ENCODE measurements at regions not wholly inside any gene's neighbourhood (a gene's known extent, or its start where the extent isn't known, plus 50 kb on each side); places are given as distances from the start of the nearest gene placed in this dataset.
"Not testable (repeated sequence)": the region's sequence is repeated elsewhere in the genome, so short reads cannot be mapped to it uniquely, and the experiment has no call there.

DNA sequence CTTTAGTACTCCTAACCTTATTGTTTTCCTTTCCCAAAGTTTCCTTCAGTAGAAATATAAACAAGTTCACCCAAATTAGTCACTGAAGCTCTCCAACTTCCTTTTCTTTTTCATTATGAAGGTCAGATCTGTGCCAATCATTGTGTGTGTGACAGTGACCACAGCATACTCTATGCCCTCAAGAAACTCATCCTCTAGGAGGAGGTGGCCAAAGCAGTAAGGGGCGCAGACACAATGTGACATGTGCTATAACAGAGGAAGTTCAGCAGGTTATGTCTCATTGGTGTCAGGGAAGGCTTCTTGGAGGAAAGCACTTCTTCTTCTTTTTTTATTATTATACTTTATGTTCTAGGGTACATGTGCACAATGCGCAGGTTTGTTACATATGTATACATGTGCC lies 60.0 kb upstream of the PSME4 start:
- Histone ChIP-seq H3K9me3 (ENCODE audit: severe bottlenecking) (no peaks in the 10 kb centered on the region), H3K27me3 (ENCODE audit: insufficient read depth, low read depth, severe bottlenecking) (no peaks in the 10 kb centered on the region), H3K4me3 (ENCODE audit: low read depth, low read length) (no peak overlapping the region), H3K36me3 (no peaks in the 10 kb centered on the region), H3K27ac (no peak overlapping the region)
- TF ChIP-seq, protein P1, sequence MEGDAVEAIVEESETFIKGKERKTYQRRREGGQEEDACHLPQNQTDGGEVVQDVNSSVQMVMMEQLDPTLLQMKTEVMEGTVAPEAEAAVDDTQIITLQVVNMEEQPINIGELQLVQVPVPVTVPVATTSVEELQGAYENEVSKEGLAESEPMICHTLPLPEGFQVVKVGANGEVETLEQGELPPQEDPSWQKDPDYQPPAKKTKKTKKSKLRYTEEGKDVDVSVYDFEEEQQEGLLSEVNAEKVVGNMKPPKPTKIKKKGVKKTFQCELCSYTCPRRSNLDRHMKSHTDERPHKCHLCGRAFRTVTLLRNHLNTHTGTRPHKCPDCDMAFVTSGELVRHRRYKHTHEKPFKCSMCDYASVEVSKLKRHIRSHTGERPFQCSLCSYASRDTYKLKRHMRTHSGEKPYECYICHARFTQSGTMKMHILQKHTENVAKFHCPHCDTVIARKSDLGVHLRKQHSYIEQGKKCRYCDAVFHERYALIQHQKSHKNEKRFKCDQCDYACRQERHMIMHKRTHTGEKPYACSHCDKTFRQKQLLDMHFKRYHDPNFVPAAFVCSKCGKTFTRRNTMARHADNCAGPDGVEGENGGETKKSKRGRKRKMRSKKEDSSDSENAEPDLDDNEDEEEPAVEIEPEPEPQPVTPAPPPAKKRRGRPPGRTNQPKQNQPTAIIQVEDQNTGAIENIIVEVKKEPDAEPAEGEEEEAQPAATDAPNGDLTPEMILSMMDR (IDR thresholded peaks at IDR 0.05; ENCODE audit: low read depth, low read length) = no peak
- DNase-seq = no peak

DNA sequence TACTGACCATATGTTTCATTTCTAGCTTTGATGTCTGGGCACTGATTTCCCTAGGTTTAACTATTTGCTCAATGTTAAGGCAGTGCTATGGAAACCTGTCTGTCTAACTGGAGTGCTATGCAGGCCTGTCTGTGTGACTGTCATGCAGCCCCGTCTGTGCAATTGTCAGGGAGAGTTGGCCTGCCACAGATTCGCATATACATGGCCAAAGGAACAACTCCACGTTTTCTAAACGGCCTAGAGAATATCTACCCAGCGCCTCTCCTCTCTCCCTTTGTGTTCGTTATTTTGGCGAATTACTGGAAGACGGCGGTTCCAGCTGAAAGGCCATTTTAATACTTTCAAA lies 59.6 kb upstream of the PSME4 start:
- Histone ChIP-seq H3K9me3 (ENCODE audit: severe bottlenecking) (no peaks in the 10 kb centered on the region), H3K4me3 (ENCODE audit: low read depth, low read length) (no peak overlapping the region), H3K27me3 (ENCODE audit: insufficient read depth, low read depth, severe bottlenecking) (no peaks in the 10 kb centered on the region), H3K27ac (no peak overlapping the region), H3K36me3 (no peaks in the 10 kb centered on the region)
- no peak for DNase-seq
- TF ChIP-seq, protein P1 (IDR thresholded peaks at IDR 0.05; ENCODE audit: low read depth, low read length) = no peak

DNA sequence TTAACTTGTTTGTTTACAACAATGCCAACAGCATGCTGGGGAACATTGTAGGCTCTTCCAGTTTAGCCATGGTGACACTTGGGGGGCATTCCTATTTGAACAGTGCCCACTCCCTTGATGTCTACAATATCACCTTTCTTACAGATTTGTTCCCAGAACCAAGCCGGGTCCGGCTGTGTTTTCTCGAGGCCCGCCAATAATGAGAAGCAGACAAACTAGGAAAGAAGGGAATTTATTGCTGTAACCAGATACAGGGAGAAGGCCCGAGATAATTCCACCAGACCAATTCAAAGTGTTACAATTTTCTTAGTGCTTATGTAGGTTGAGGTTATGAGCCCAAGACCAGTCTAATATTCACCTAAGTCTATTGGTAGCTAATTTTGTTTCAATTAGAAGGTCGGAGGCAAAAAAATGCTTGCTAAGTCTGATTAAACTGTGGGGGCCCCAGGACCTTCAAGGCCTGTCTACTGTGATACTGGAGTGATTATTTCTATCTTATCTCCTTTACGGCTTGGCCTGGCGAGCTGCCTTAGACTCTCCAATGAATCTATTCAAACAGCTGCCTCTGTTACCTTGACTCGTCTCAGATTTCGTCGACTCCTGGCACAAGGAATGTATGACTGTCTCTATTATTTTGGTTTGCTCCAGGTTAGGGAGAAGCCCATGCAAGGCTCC lies 59.1 kb upstream of the PSME4 start:
- no peak for DNase-seq
- Histone ChIP-seq H3K4me3 (ENCODE audit: low read depth, low read length) (no peak overlapping the region), H3K9me3 (ENCODE audit: severe bottlenecking) (no peaks in the 10 kb centered on the region), H3K27me3 (ENCODE audit: insufficient read depth, low read depth, severe bottlenecking) (no peaks in the 10 kb centered on the region), H3K36me3 (no peaks in the 10 kb centered on the region), H3K27ac (no peak overlapping the region)
- TF ChIP-seq, protein P1 (IDR thresholded peaks at IDR 0.05; ENCODE audit: low read depth, low read length) = no peak

DNA sequence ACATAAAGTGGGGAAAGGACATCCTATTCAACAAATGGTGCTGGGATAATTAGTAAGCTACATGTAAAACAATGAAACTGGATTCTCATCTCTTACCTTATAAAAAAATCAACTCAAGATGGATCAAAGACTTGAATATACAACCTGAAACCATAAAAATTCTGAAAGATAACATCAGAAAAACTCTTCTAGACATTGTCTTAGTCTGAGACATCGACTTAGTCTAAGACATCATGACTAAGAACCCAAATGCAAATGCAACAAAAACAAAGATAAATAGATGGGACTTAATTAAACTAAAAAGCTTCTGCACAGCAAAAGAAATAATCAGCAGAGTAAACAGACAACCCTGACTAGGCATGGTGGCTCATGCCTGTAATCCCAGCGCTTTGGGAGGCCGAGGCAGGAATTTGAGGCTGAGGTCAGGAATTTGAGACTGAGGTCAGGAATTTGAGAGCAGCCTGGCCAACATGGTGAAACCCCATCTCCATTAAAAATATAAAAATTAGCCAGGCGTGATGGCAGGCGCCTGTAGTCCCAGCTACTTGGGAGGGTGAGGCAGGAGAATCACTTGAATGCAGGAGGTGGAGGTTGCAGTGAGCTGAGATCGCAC lies 54.8 kb upstream of the PSME4 start:
- not testable (repeated sequence) for H3K36me3 ChIP-seq; H3K9me3 ChIP-seq (ENCODE audit: severe bottlenecking); H3K27ac ChIP-seq; H3K27me3 ChIP-seq (ENCODE audit: insufficient read depth, low read depth, severe bottlenecking); H3K4me3 ChIP-seq (ENCODE audit: low read depth, low read length); DNase-seq

DNA sequence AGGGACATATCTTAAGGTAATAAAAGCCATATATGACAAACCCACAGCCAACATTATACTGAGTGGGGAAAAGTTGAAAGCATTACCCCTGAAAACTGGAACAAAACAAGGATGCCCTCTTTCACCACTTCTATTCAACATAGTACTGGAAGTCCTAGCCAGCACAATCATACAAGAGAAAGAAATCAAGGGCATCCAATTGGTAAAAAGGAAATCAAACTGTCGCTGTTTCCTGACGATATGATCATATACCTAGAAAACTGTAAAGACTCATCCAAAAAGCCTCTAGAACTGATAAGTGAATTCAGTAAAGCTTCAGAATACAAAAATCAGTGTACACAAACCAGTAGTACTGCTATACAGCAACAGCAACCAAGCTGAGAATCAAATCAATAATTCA lies 53.8 kb upstream of the PSME4 start:
- Histone ChIP-seq H3K9me3 (ENCODE audit: severe bottlenecking) (no peaks in the 10 kb centered on the region), H3K4me3 (ENCODE audit: low read depth, low read length) (no peak overlapping the region), H3K27me3 (ENCODE audit: insufficient read depth, low read depth, severe bottlenecking) (no peaks in the 10 kb centered on the region), H3K36me3 (no peaks in the 10 kb centered on the region), H3K27ac (no peak overlapping the region)
- TF ChIP-seq, protein P1 (IDR thresholded peaks at IDR 0.05; ENCODE audit: low read depth, low read length) = no peak
- DNase-seq = no peak

DNA sequence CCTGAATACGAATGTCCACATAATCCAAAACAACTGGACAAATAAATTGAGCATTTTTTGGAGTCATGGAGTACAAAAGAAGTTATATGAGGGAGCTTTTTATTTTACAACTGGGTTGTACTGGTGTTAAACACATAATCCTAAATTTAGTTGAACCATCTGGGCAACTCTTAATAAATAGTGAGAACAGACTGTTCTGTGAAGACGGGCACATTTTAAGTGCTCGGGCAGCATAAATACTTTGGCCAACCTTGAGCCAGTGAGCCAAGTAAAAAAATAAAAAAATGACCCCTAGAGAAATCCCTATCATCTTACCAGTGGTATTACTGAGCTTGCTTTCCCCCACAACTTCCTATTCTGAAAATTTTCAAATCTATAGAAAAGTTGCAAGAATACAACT lies 50.9 kb upstream of the PSME4 start:
- Histone ChIP-seq H3K36me3 (no peaks in the 10 kb centered on the region), H3K27ac (no peak overlapping the region), H3K4me3 (ENCODE audit: low read depth, low read length) (no peak overlapping the region), H3K27me3 (ENCODE audit: insufficient read depth, low read depth, severe bottlenecking) (no peaks in the 10 kb centered on the region), H3K9me3 (ENCODE audit: severe bottlenecking) (no peaks in the 10 kb centered on the region)
- TF ChIP-seq, protein P1 (IDR thresholded peaks at IDR 0.05; ENCODE audit: low read depth, low read length) = no peak
- DNase-seq = no peak
